OCI-LY1 (cell line): ENCODE measurements at regions not wholly inside any gene's neighbourhood (a gene's known extent, or its start where the extent isn't known, plus 50 kb on each side); places are given as distances from the start of the nearest gene placed in this dataset.
A peak's percentile ranks its signal among the peaks of the same experiment; 100 is the strongest.

ENCODE experiments used
- H2AFZ ChIP-seq: fragments of 200-600 bp; sonication (generic), shearing (Covaris generic); 2 replicates; pipeline ENCODE4 v1.6.0; 2014; ENCODE audit warnings: antibody characterized with exemption, mild to moderate bottlenecking, low read length
- H3F3A ChIP-seq: fragments of 200-600 bp; sonication (generic), shearing (Covaris generic); 2 replicates; pipeline ENCODE4 v1.6.0; 2014; ENCODE audit warnings: mild to moderate bottlenecking, antibody characterized with exemption, low read length, moderate library complexity; ENCODE audit not compliant: insufficient read depth
- H3K27ac ChIP-seq: fragments of 200-600 bp; sonication (generic); 2 replicates; pipeline ENCODE4 v1.5.1; 2014; ENCODE audit warnings: low read length, mixed run types, mild to moderate bottlenecking, low read depth; ENCODE audit not compliant: poor library complexity, severe bottlenecking
- H3K27me3 ChIP-seq: fragments of 200-600 bp; sonication (generic); 2 replicates; pipeline ENCODE4 v1.6.0; 2014; ENCODE audit warnings: antibody characterized with exemption, mild to moderate bottlenecking, low read length, moderate library complexity; ENCODE audit not compliant: insufficient read depth
- H3K36me3 ChIP-seq: fragments of 200-600 bp; sonication (generic); 2 replicates; pipeline ENCODE4 v1.6.1; 2014; ENCODE audit warnings: mild to moderate bottlenecking, antibody characterized with exemption, low read length, moderate library complexity, mixed read lengths; ENCODE audit not compliant: insufficient read depth
- H3K4me1 ChIP-seq: fragments of 200-600 bp; sonication (generic); 2 replicates; pipeline ENCODE4 v1.5.1; 2014; ENCODE audit warnings: mild to moderate bottlenecking, low read length, moderate library complexity; ENCODE audit not compliant: insufficient read depth, severe bottlenecking
- H3K4me2 ChIP-seq: fragments of 200-600 bp; sonication (generic), shearing (Covaris generic); 2 replicates; pipeline ENCODE4 v1.6.1; 2014; ENCODE audit warnings: low read length
- H3K4me3 ChIP-seq: fragments of 200-600 bp; sonication (generic); 2 replicates; pipeline ENCODE4 v1.5.1; 2014; ENCODE audit warnings: low read length, low read depth, mild to moderate bottlenecking, mixed read lengths; ENCODE audit not compliant: poor library complexity, severe bottlenecking
- H3K79me2 ChIP-seq: fragments of 200-600 bp; shearing (Covaris generic); 2 replicates; pipeline ENCODE4 v1.6.1; 2016; ENCODE audit warnings: mixed run types, low read length, mixed read lengths; ENCODE audit not compliant: insufficient read depth
- H3K9ac ChIP-seq: fragments of 200-600 bp; sonication (generic), shearing (Covaris generic); 2 replicates; pipeline ENCODE4 v1.6.1; 2014; ENCODE audit warnings: mild to moderate bottlenecking, low read length, mixed read lengths
- H3K9me2 ChIP-seq: fragments of 200-600 bp; sonication (generic), shearing (Covaris generic); 2 replicates; pipeline ENCODE4 v1.6.1; 2014; ENCODE audit warnings: low read depth, mild to moderate bottlenecking, low read length, mixed read lengths
- H3K9me3 ChIP-seq: fragments of 200-600 bp; shearing (Covaris generic); 2 replicates; pipeline ENCODE4 v1.6.1; 2014; ENCODE audit warnings: low read length, mixed read lengths
- H4K20me1 ChIP-seq: fragments of 200-600 bp; sonication (generic), shearing (Covaris generic); 2 replicates; pipeline ENCODE4 v1.6.0; 2016; ENCODE audit warnings: mild to moderate bottlenecking, low read length; ENCODE audit not compliant: insufficient read depth
- EZH2 ChIP-seq: fragments of 200-600 bp; sonication (generic), shearing (Covaris generic); IDR thresholded peaks from 2 replicates; pipeline ENCODE4 v1.8.0; 2017; ENCODE audit warnings: borderline replicate concordance, mixed run types, mild to moderate bottlenecking, antibody characterized with exemption, low read length, moderate library complexity, mixed read lengths
- TF ChIP-seq, protein P1 (sequence below): fragments of 200-600 bp; sonication (generic), shearing (Covaris generic); IDR thresholded peaks from 2 replicates; pipeline ENCODE4 v1.5.1; 2017; ENCODE audit warnings: mild to moderate bottlenecking, antibody characterized with exemption, low read length, moderate library complexity, mixed read lengths

DNA sequence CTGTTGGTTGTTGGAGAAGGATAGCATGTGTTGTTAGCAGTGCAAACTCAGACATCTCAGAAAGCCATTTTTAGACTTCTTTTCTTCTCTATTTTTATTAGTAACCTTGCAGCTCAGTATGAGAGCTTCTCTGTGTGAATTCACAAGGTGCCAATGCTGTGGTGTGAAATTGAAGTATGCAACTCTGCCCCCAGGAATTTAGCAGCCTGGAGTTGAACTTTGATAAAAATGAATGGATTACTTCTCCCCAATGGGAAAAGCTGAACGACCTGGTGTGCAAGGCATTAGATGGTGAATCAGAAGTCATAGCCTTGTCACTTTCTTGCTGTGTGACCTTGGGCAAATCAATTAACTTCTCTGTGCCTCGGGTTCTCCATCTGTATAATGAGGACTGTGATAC is 512.3 kb upstream of the PCDH9 start:
- H2AFZ ChIP-seq = no peak overlapping the region
- H3K4me2 ChIP-seq = no peak overlapping the region
- TF ChIP-seq, protein P1, sequence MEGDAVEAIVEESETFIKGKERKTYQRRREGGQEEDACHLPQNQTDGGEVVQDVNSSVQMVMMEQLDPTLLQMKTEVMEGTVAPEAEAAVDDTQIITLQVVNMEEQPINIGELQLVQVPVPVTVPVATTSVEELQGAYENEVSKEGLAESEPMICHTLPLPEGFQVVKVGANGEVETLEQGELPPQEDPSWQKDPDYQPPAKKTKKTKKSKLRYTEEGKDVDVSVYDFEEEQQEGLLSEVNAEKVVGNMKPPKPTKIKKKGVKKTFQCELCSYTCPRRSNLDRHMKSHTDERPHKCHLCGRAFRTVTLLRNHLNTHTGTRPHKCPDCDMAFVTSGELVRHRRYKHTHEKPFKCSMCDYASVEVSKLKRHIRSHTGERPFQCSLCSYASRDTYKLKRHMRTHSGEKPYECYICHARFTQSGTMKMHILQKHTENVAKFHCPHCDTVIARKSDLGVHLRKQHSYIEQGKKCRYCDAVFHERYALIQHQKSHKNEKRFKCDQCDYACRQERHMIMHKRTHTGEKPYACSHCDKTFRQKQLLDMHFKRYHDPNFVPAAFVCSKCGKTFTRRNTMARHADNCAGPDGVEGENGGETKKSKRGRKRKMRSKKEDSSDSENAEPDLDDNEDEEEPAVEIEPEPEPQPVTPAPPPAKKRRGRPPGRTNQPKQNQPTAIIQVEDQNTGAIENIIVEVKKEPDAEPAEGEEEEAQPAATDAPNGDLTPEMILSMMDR = no peak
- TF ChIP-seq EZH2 = no peak

DNA sequence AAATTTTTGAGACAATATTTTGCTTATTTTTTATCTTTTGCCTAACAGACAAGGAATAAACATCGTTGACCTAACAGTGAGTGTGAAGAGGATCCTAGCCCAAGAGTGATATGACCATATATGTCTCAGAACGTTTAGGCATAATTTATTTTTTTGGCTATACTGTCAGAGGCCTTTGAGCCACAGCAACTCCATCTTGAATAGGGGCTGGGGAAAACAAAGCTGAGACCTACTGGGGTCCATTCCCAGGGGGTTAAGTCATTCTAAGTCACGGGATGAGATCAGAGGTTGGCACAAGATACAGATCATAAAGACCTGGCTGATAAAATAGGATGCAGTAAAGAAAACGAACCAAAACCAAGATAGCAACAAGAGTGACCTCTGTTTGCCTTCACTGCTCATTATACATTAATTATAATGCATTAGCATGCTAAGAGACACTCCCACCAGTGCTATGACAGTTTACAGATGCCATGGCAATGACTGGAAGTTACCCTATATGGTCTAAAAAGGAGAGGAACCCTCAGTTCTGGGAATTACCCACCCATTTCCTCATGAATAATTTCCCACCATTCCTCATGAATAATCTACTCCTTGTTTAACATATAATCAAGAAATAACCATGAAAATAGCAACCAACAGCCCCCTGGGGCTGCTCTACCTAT is 510.9 kb upstream of the PCDH9 start:
- Histone ChIP-seq H3K36me3 (no peaks in the 10 kb centered on the region), H4K20me1 (no peaks in the 10 kb centered on the region), H3K4me1 (no peaks in the 10 kb centered on the region), H3K9me2 (no peaks in the 10 kb centered on the region), H3K27ac (no peak overlapping the region), H3K79me2 (no peaks in the 10 kb centered on the region), H2AFZ (no peak overlapping the region), H3F3A (no peaks in the 10 kb centered on the region), H3K9me3 (no peaks in the 10 kb centered on the region), H3K9ac (no peak overlapping the region), H3K4me2 (no peak overlapping the region), H3K27me3 (no peaks in the 10 kb centered on the region), H3K4me3 (no peak overlapping the region)
- TF ChIP-seq, protein P1 = no peak
- no peak for TF ChIP-seq EZH2

More for the DNA sequence above, 512.3 kb upstream of the PCDH9 start:
- Histone ChIP-seq H3F3A (no peaks in the 10 kb centered on the region), H3K9ac (no peak overlapping the region), H4K20me1 (no peaks in the 10 kb centered on the region), H3K27ac (no peak overlapping the region), H3K36me3 (no peaks in the 10 kb centered on the region), H3K79me2 (no peaks in the 10 kb centered on the region), H3K9me2 (no peaks in the 10 kb centered on the region), H3K9me3 (no peaks in the 10 kb centered on the region), H3K4me3 (no peak overlapping the region), H3K4me1 (no peaks in the 10 kb centered on the region), H3K27me3 (no peaks in the 10 kb centered on the region)

DNA sequence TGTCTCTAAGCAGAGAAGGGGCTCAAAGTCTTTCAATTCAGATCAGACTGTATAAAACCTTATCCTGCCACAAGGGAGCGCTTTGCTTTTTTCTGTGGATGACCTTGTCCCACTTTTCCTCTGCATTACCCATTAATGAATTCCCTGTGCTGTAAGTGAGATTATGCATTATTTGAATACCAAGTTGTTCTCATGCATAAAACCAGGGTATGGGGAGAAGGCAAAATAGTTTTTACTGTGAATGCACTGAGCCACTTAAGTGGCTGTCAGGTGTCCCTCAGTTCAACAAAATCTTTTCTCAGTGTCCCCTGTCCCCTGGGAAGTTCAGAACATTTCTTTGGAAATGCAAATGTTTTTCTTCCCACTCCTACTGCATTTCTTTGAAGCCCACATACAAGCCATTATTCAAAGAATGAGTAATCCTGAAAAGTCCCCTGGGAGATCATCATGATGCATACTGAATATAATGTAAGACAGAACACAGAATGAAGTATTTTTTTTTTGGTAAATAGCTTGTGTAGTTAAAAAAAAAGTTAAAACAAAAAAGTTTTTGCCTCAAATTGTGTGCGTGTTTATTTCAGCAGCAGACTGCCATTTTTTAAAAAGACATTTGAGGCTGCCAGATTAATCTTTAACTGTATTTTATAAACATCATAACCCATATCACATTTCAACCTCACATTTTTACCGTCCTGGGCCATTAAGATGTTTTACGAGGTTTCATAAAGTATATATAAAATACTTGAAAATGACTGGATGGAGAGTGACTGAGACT is 506.7 kb upstream of the PCDH9 start:
- H3K4me2 ChIP-seq = no peak overlapping the region
- no peaks in the 10 kb centered on the region for H3K9me2 ChIP-seq
- TF ChIP-seq EZH2 = no peak
- TF ChIP-seq, protein P1 = peak; percentile 77
- H2AFZ ChIP-seq = no peak overlapping the region
- no peaks in the 10 kb centered on the region for H4K20me1 ChIP-seq
- H3F3A ChIP-seq = no peaks in the 10 kb centered on the region
- H3K79me2 ChIP-seq = no peaks in the 10 kb centered on the region
- H3K4me1 ChIP-seq = no peaks in the 10 kb centered on the region
- no peaks in the 10 kb centered on the region for H3K36me3 ChIP-seq
- H3K27me3 ChIP-seq = no peaks in the 10 kb centered on the region
- H3K4me3 ChIP-seq = no peak overlapping the region
- H3K27ac ChIP-seq = no peak overlapping the region
- no peaks in the 10 kb centered on the region for H3K9me3 ChIP-seq
- no peak overlapping the region for H3K9ac ChIP-seq
